Liver (tissue), 8 donors: ENCODE measurements at regions not wholly inside any gene's neighbourhood (a gene's known extent, or its start where the extent isn't known, plus 50 kb on each side); places are given as distances from the start of the nearest gene placed in this dataset.

ENCODE experiments used
- DNase-seq: peaks from one replicate; pipeline ENCODE4 v3.0.0-alpha.2; 2017; ENCODE audit warnings: low spot score
- H3K27ac ChIP-seq, 2 donors: one replicate each; pipeline ENCODE4 v1.7.0; 2013; ENCODE audit warnings: inconsistent platforms in 2 of 2, low read length in 2 of 2, control low read depth in 1 of 2, low read depth in 1 of 2, mild to moderate bottlenecking in 1 of 2
- H3K27me3 ChIP-seq, 4 donors: one replicate each; pipeline versions ENCODE4 v1.6.1 to v1.7.0; 2013; ENCODE audit warnings: low read length in 3 of 4, inconsistent platforms in 1 of 4, mild to moderate bottlenecking in 1 of 4, moderate library complexity in 1 of 4; ENCODE audit not compliant: control insufficient read depth in 4 of 4, insufficient read depth in 4 of 4
- H3K36me3 ChIP-seq, 4 donors: one replicate each; pipeline versions ENCODE4 v1.6.1 to v1.7.0; 2013; ENCODE audit warnings: low read length in 3 of 4, mild to moderate bottlenecking in 3 of 4, low read depth in 1 of 4, moderate library complexity in 1 of 4; ENCODE audit not compliant: control insufficient read depth in 4 of 4, insufficient read depth in 3 of 4
- H3K4me1 ChIP-seq, 4 donors: one replicate each; pipeline versions ENCODE4 v1.6.1 to v1.7.0; 2013; ENCODE audit warnings: low read length in 3 of 4, mild to moderate bottlenecking in 3 of 4, moderate library complexity in 1 of 4; ENCODE audit not compliant: control insufficient read depth in 4 of 4, insufficient read depth in 4 of 4
- H3K4me3 ChIP-seq, 3 donors: one replicate each; pipeline versions ENCODE4 v1.6.1 to v1.7.0; 2013; ENCODE audit warnings: low read length in 3 of 3, control low read depth in 1 of 3, low read depth in 1 of 3, mild to moderate bottlenecking in 1 of 3
- H3K9ac ChIP-seq, 2 donors: one replicate each; pipeline ENCODE4 v1.7.0; 2013; ENCODE audit warnings: low read length in 2 of 2, mild to moderate bottlenecking in 2 of 2, moderate library complexity in 2 of 2, control low read depth in 1 of 2, low read depth in 1 of 2
- H3K9me3 ChIP-seq, 4 donors: one replicate each; pipeline versions ENCODE4 v1.6.1 to v1.7.0; 2013; ENCODE audit warnings: low read length in 3 of 4; ENCODE audit not compliant: control insufficient read depth in 4 of 4
- ATF3 ChIP-seq: IDR thresholded peaks from 2 replicates; pipeline ENCODE4 v1.6.1; 2016; ENCODE audit warnings: antibody characterized with exemption
- CTCF ChIP-seq: fragments of 150-350 bp; IDR thresholded peaks from 2 replicates; pipeline ENCODE4 v1.5.1; 2017; ENCODE audit warnings: improper control_type of control experiment, low read depth, low read length; ENCODE audit not compliant: missing input control
- FOXA1 ChIP-seq: IDR thresholded peaks from 2 replicates; pipeline ENCODE4 v1.6.1; 2016; ENCODE audit warnings: antibody characterized with exemption
- GABPA ChIP-seq, 2 donors: IDR thresholded peaks in 1 of 2; conservative IDR thresholded peaks in 1 of 2; 2 replicates each; pipeline ENCODE4 v1.6.1; 2016; ENCODE audit warnings: antibody characterized with exemption in 2 of 2, mild to moderate bottlenecking in 1 of 2, moderate library complexity in 1 of 2
- HNF4A ChIP-seq, 2 donors: conservative IDR thresholded peaks; 2 replicates each; pipeline ENCODE4 v1.6.1; 2016; ENCODE audit warnings: antibody characterized with exemption in 2 of 2, mild to moderate bottlenecking in 2 of 2
- HNF4G ChIP-seq: IDR thresholded peaks from 2 replicates; pipeline ENCODE4 v1.6.1; 2016; ENCODE audit warnings: antibody characterized with exemption
- JUND ChIP-seq, 2 donors: IDR thresholded peaks; 2 replicates each; pipeline ENCODE4 v1.6.1; 2016; ENCODE audit warnings: antibody characterized with exemption in 2 of 2
- NR2F2 ChIP-seq: IDR thresholded peaks from 2 replicates; pipeline ENCODE4 v1.6.1; 2016; ENCODE audit warnings: antibody characterized with exemption
- RAD21 ChIP-seq, 2 donors: IDR thresholded peaks; 2 replicates each; pipeline ENCODE4 v1.6.1; 2016; ENCODE audit warnings: antibody characterized with exemption in 2 of 2, mild to moderate bottlenecking in 2 of 2
- REST ChIP-seq: IDR thresholded peaks from 2 replicates; pipeline ENCODE4 v1.6.1; 2016; ENCODE audit warnings: antibody characterized with exemption, mild to moderate bottlenecking
- RXRA ChIP-seq, 2 donors: IDR thresholded peaks; 2 replicates each; pipeline ENCODE4 v1.6.1; 2017 to 2018; ENCODE audit warnings: antibody characterized with exemption in 2 of 2, mild to moderate bottlenecking in 1 of 2
- SP1 ChIP-seq: IDR thresholded peaks from 2 replicates; pipeline ENCODE4 v1.6.1; 2018; ENCODE audit warnings: antibody characterized with exemption, mild to moderate bottlenecking
- TAF1 ChIP-seq: conservative IDR thresholded peaks from 2 replicates; pipeline ENCODE4 v1.6.1; 2016; ENCODE audit warnings: antibody characterized with exemption, mild to moderate bottlenecking
- YY1 ChIP-seq: IDR thresholded peaks from 2 replicates; pipeline ENCODE4 v1.6.1; 2016; ENCODE audit warnings: antibody characterized with exemption, mild to moderate bottlenecking
- ZBTB33 ChIP-seq: IDR thresholded peaks from 2 replicates; pipeline ENCODE4 v1.6.1; 2016; ENCODE audit warnings: antibody characterized with exemption
- WGBS: extraction: QIAGEN DNeasy Blood & Tissue Kit; methylation state at CpG from one replicate; pipeline ENCODE4 v1.1.7; 2013; 5-methylcytosine and 5-hydroxymethylcytosine counted together
- donor health status: healthy.
- donor health status: healthy.
- donor health status: healthy.
- donor health status: healthy.
- donor health status: healthy.

GRCh38 chr11:38543311-38543710 lies 1945.3 kb upstream of the RAG2 start:
- Histone ChIP-seq H3K27me3 (no peaks in the 10 kb centered on the region), H3K4me1 (no peaks in the 10 kb centered on the region), H3K4me3 (no peak overlapping the region), H3K9ac (no peak overlapping the region), H3K36me3 (no peaks in the 10 kb centered on the region), H3K27ac (no peak overlapping the region), H3K9me3 (no peaks in the 10 kb centered on the region)
- TF ChIP-seq RXRA (IDR thresholded peaks at IDR 0.05) = no peak
- TF ChIP-seq FOXA1 = no peak
- TF ChIP-seq REST = no peak
- TF ChIP-seq RAD21 (IDR thresholded peaks at IDR 0.05) = no peak
- no peak for TF ChIP-seq ZBTB33
- TF ChIP-seq HNF4A (conservative IDR thresholded peaks at IDR 0.05) = no peak
- TF ChIP-seq JUND (IDR thresholded peaks at IDR 0.05) = no peak
- TF ChIP-seq TAF1 = no peak
- no peak for TF ChIP-seq NR2F2
- no peak for TF ChIP-seq CTCF
- TF ChIP-seq SP1 = no peak
- TF ChIP-seq ATF3 = no peak
- no peak for TF ChIP-seq HNF4G
- no peak for TF ChIP-seq GABPA (IDR thresholded peaks at IDR 0.05 in 1 of 2, conservative IDR thresholded peaks at IDR 0.05 in 1 of 2)
- no peak for TF ChIP-seq YY1
- no peak for DNase-seq
- 93% methylated on average over 1 of the region's 1 CpG for whole genome bisulfite sequencing

- Histone ChIP-seq H3K27ac (no peak overlapping the region), H3K27me3 (no peaks in the 10 kb centered on the region), H3K9ac (no peak overlapping the region), H3K4me1 (no peaks in the 10 kb centered on the region), H3K36me3 (no peaks in the 10 kb centered on the region), H3K9me3 (no peaks in the 10 kb centered on the region), H3K4me3 (no peak overlapping the region)
- no peak for TF ChIP-seq HNF4A (conservative IDR thresholded peaks at IDR 0.05)
- no peak for TF ChIP-seq NR2F2
- TF ChIP-seq JUND (IDR thresholded peaks at IDR 0.05) = no peak
- no peak for TF ChIP-seq TAF1
- TF ChIP-seq SP1 = no peak
- no peak for TF ChIP-seq ZBTB33
- TF ChIP-seq HNF4G = no peak
- WGBS = 19% methylated on average over 6 of the region's 6 CpGs
- no peak for DNase-seq
Measured at GRCh38 chr11:38538866-38539680, 1941.0 kb upstream of the RAG2 start.
